PC-9 (cell line): ENCODE measurements at regions not wholly inside any gene's neighbourhood (a gene's known extent, or its start where the extent isn't known, plus 50 kb on each side); places are given as distances from the start of the nearest gene placed in this dataset.

Experiments
- BruUV-seq: library from RNA; stranded (reverse); fragments of 400-500 nt; replicated peaks from 2 replicates; lab custom pipeline; 2021; lab: Mats Ljungman, UMichigan
- CTCF ChIA-PET: fragments of 300-600 bp; sonication (Branson Sonifier 250); formaldehyde crosslinking; loops from one replicate; lab custom pipeline; 2022; ENCODE audit warnings: antibody characterized with exemption; lab: Charles Lee
- POLR2A ChIA-PET: fragments of 300-600 bp; sonication (Branson Sonifier 250); formaldehyde crosslinking; loops from one replicate; lab custom pipeline; 2022; ENCODE audit warnings: antibody characterized with exemption; ENCODE audit not compliant: unreplicated experiment; lab: Charles Lee
- DNase-seq, 2 experiments: peaks; one replicate each; pipeline versions ENCODE4 v3.0.0 to v3.0.0-alpha.2; 2015 to 2022; ENCODE audit warnings: mixed read lengths in 1 of 2
- H2AFZ ChIP-seq: fragments of 200-600 bp; sonication (generic); 2 replicates; pipeline ENCODE4 v1.8.1; 2017; ENCODE audit warnings: antibody characterized with exemption
- H3F3A ChIP-seq: fragments of 200-600 bp; sonication (generic); 2 replicates; pipeline ENCODE4 v1.8.1; 2017; ENCODE audit warnings: antibody characterized with exemption, mild to moderate bottlenecking, low read depth; ENCODE audit not compliant: insufficient read depth
- H3K27ac ChIP-seq: fragments of 200-600 bp; sonication (generic); 2 replicates; pipeline ENCODE4 v1.6.1; 2016; ENCODE audit warnings: mixed run types
- H3K27me3 ChIP-seq: fragments of 200-600 bp; sonication (generic); 2 replicates; pipeline ENCODE4 v1.6.1; 2016; ENCODE audit warnings: low read depth, mixed run types; ENCODE audit not compliant: insufficient read depth
- H3K36me3 ChIP-seq: fragments of 200-600 bp; sonication (generic); 2 replicates; pipeline ENCODE4 v1.6.1; 2016; ENCODE audit warnings: low read depth, mixed run types
- H3K4me1 ChIP-seq: fragments of 200-600 bp; sonication (generic); replicated peaks from 2 replicates; pipeline ENCODE4 v1.6.1; 2016; ENCODE audit warnings: mixed run types; ENCODE audit not compliant: insufficient read depth
- H3K4me2 ChIP-seq: fragments of 200-600 bp; sonication (generic); 2 replicates; pipeline ENCODE4 v1.6.1; 2017; ENCODE audit warnings: mixed run types
- H3K4me3 ChIP-seq: fragments of 200-600 bp; sonication (generic); 2 replicates; pipeline ENCODE4 v1.6.1; 2016; ENCODE audit warnings: mixed run types
- H3K79me2 ChIP-seq: fragments of 200-600 bp; sonication (generic); 2 replicates; pipeline ENCODE4 v1.6.1; 2017; ENCODE audit warnings: low read depth, mixed run types
- H3K9me2 ChIP-seq: fragments of 200-600 bp; sonication (generic); 2 replicates; pipeline ENCODE4 v1.8.1; 2017; ENCODE audit warnings: mild to moderate bottlenecking; ENCODE audit not compliant: insufficient read depth
- H3K9me3 ChIP-seq: fragments of 200-600 bp; sonication (generic); 2 replicates; pipeline ENCODE4 v1.8.1; 2016; ENCODE audit warnings: low read depth; ENCODE audit not compliant: insufficient read depth
- H4K20me1 ChIP-seq: fragments of 200-600 bp; sonication (generic); 2 replicates; pipeline ENCODE4 v1.8.1; 2017; ENCODE audit not compliant: insufficient read depth
- CTCF ChIP-seq: fragments of 200-600 bp; sonication (generic); conservative IDR thresholded peaks from 2 replicates; pipeline ENCODE4 v1.6.1; 2017; ENCODE audit warnings: mixed run types, antibody characterized with exemption, mild to moderate bottlenecking, moderate library complexity
- EZH2 ChIP-seq: fragments of 200-600 bp; sonication (generic); IDR thresholded peaks from 2 replicates; pipeline ENCODE4 v1.8.0; 2017; ENCODE audit warnings: antibody characterized with exemption, low read depth
- intact Hi-C: fragments of 100-400 bp; cut with micrococcal nuclease; formaldehyde crosslinking; loops from one replicate; pipeline ENCODE4 v1.10.0; 2022; ENCODE audit not compliant: unreplicated experiment

- Histone ChIP-seq H3K27ac (no peak overlapping the region), H3K36me3 (no peaks in the 10 kb centered on the region), H3K9me2 (no peaks in the 10 kb centered on the region), H3F3A (no peaks in the 10 kb centered on the region), H3K9me3 (peaks cover 6% of the 10 kb centered on the region; the same call in 1 of the 2 replicates), H3K4me1 (no peaks in the 10 kb centered on the region), H2AFZ (no peak overlapping the region), H3K4me2 (no peak overlapping the region), H3K4me3 (no peak overlapping the region), H3K27me3 (no peaks in the 10 kb centered on the region), H3K79me2 (no peaks in the 10 kb centered on the region), H4K20me1 (no peaks in the 10 kb centered on the region)
- TF ChIP-seq EZH2, result no peak
- no peak for TF ChIP-seq CTCF
- DNase-seq, result no peak
- intact Hi-C loops, result no loop called here
- ChIA-PET POLR2A (no interaction called here), CTCF (no interaction called here)
- no TSS peak for BruUV-seq
These were observed 203.8 kb upstream of the FAM3C start for GRCh38 chr7:121599887-121600286.

- H3K27me3 ChIP-seq, result no peaks in the 10 kb centered on the region
- CTCF ChIA-PET, result no interaction called here
- TF ChIP-seq EZH2, result no peak
- no peak for TF ChIP-seq CTCF
These were observed 199.9 kb upstream of the FAM3C start for GRCh38 chr7:121595758-121596696.

GRCh38 chr7:121591926-121592325 is 195.8 kb upstream of the FAM3C start:
- intact Hi-C loops, result no loop called here
- POLR2A ChIA-PET, result no interaction called here
- CTCF ChIA-PET, result no interaction called here

More at GRCh38 chr7:121595758-121596696, 199.9 kb upstream of the FAM3C start:
- Histone ChIP-seq H3K36me3 (no peaks in the 10 kb centered on the region), H3K4me2 (no peak overlapping the region), H3K9me2 (no peaks in the 10 kb centered on the region), H3K27ac (no peak overlapping the region), H2AFZ (no peak overlapping the region), H3K9me3 (peaks cover 6% of the 10 kb centered on the region; the same call in 1 of the 2 replicates), H3K4me1 (no peaks in the 10 kb centered on the region), H3K4me3 (no peak overlapping the region), H3F3A (no peaks in the 10 kb centered on the region), H4K20me1 (no peaks in the 10 kb centered on the region), H3K79me2 (no peaks in the 10 kb centered on the region)
- intact Hi-C loops, result no loop called here
- no peak for DNase-seq
- no TSS peak for BruUV-seq
- POLR2A ChIA-PET, result no interaction called here

More at GRCh38 chr7:121591926-121592325, 195.8 kb upstream of the FAM3C start:
- Histone ChIP-seq H3K9me2 (0 out of 2 replicates have a peak, but pooled peaks cover 3% of the 10 kb centered on the region), H4K20me1 (no peaks in the 10 kb centered on the region), H3K4me2 (no peak overlapping the region), H3K27me3 (no peaks in the 10 kb centered on the region), H3K36me3 (no peaks in the 10 kb centered on the region), H3K79me2 (no peaks in the 10 kb centered on the region), H3K9me3 (no peaks in the 10 kb centered on the region), H3K4me1 (no peaks in the 10 kb centered on the region), H2AFZ (no peak overlapping the region), H3K27ac (no peak overlapping the region), H3F3A (no peaks in the 10 kb centered on the region), H3K4me3 (no peak overlapping the region)
- no peak for DNase-seq
- no TSS peak for BruUV-seq
- TF ChIP-seq CTCF (no peak), EZH2 (no peak)
